ENCODE measurements at regions not wholly inside any gene's neighbourhood (a gene's known extent, or its start where the extent isn't known, plus 50 kb on each side); places are given as distances from the start of the nearest gene placed in this dataset.

- Histone ChIP-seq H4K20me1 (ENCODE audit: insufficient read depth, low read length) (no peaks in the 10 kb centered on the region), H3K9me3 (ENCODE audit: low read length) (no peaks in the 10 kb centered on the region), H3K4me3 (ENCODE audit: low read depth, low read length, poor library complexity, severe bottlenecking) (no peak overlapping the region), H3K4me1 (ENCODE audit: insufficient read depth, low read length, poor library complexity, severe bottlenecking) (no peaks in the 10 kb centered on the region), H3K4me2 (ENCODE audit: low read length) (no peak overlapping the region), H3K27ac (ENCODE audit: low read depth, low read length, poor library complexity, severe bottlenecking) (no peak overlapping the region), H3K79me2 (ENCODE audit: insufficient read depth, low read depth, low read length) (no peaks in the 10 kb centered on the region), H2AFZ (ENCODE audit: low read length) (no peak overlapping the region), H3K36me3 (ENCODE audit: insufficient read depth, low read length) (no peaks in the 10 kb centered on the region), H3K9me2 (ENCODE audit: insufficient read depth, low read length) (no peaks in the 10 kb centered on the region)
- DNase-seq (ENCODE audit: low spot score), result no peak
- no TSS peak for BruUV-seq (replicated peaks)
- TF ChIP-seq EZH2phosphoT487 (IDR thresholded peaks at IDR 0.05; ENCODE audit: borderline replicate concordance, low read depth, low read length), result no peak
- no peak for TF ChIP-seq CTCF (conservative IDR thresholded peaks at IDR 0.05; ENCODE audit: low read length)
- POLR2A ChIA-PET, result no interaction called here
- CTCF ChIA-PET (ENCODE audit: unreplicated experiment), result no interaction called here
- intact Hi-C loops (cut with micrococcal nuclease; ENCODE audit: unreplicated experiment), result no loop called here
Measured at GRCh38 chr13:103291226-103291625, 225.0 kb upstream of the SLC10A2 start.

GRCh38 chr13:103289681-103290080 lies 223.5 kb upstream of the SLC10A2 start:
- no peaks in the 10 kb centered on the region for H3K9me2 ChIP-seq (ENCODE audit: insufficient read depth, low read length)
- H3K4me3 ChIP-seq (ENCODE audit: low read depth, low read length, poor library complexity, severe bottlenecking), result no peak overlapping the region
- H3K9me3 ChIP-seq (ENCODE audit: low read length), result no peaks in the 10 kb centered on the region
- POLR2A ChIA-PET, result interaction anchor here (0.5 to 0.6 kb wide), 2 partner anchors 381 to 1449 kb away, joined by 3 to 4 read pairs; no protein-coding TSS in a partner anchor
- no peak for TF ChIP-seq EZH2phosphoT487 (IDR thresholded peaks at IDR 0.05; ENCODE audit: borderline replicate concordance, low read depth, low read length)
- no peak for TF ChIP-seq CTCF (conservative IDR thresholded peaks at IDR 0.05; ENCODE audit: low read length)
- H4K20me1 ChIP-seq (ENCODE audit: insufficient read depth, low read length), result no peaks in the 10 kb centered on the region
- BruUV-seq (replicated peaks), result no TSS peak
- no peak overlapping the region for H3K27ac ChIP-seq (ENCODE audit: low read depth, low read length, poor library complexity, severe bottlenecking)
- H3K4me2 ChIP-seq (ENCODE audit: low read length), result no peak overlapping the region
- intact Hi-C loops (cut with micrococcal nuclease; ENCODE audit: unreplicated experiment), result no loop called here
- H3K4me1 ChIP-seq (ENCODE audit: insufficient read depth, low read length, poor library complexity, severe bottlenecking), result no peaks in the 10 kb centered on the region
- H2AFZ ChIP-seq (ENCODE audit: low read length), result no peak overlapping the region
- no peaks in the 10 kb centered on the region for H3K79me2 ChIP-seq (ENCODE audit: insufficient read depth, low read depth, low read length)
- CTCF ChIA-PET (ENCODE audit: unreplicated experiment), result no interaction called here
- no peak for DNase-seq (ENCODE audit: low spot score)
- H3K36me3 ChIP-seq (ENCODE audit: insufficient read depth, low read length), result no peaks in the 10 kb centered on the region

- Histone ChIP-seq H3K9me3 (ENCODE audit: low read length) (no peaks in the 10 kb centered on the region), H3K4me2 (ENCODE audit: low read length) (no peak overlapping the region), H3K4me1 (ENCODE audit: insufficient read depth, low read length, poor library complexity, severe bottlenecking) (no peaks in the 10 kb centered on the region), H3K9me2 (ENCODE audit: insufficient read depth, low read length) (no peaks in the 10 kb centered on the region), H3K36me3 (ENCODE audit: insufficient read depth, low read length) (no peaks in the 10 kb centered on the region), H3K27ac (ENCODE audit: low read depth, low read length, poor library complexity, severe bottlenecking) (no peak overlapping the region), H4K20me1 (ENCODE audit: insufficient read depth, low read length) (no peaks in the 10 kb centered on the region), H3K79me2 (ENCODE audit: insufficient read depth, low read depth, low read length) (no peaks in the 10 kb centered on the region), H2AFZ (ENCODE audit: low read length) (no peak overlapping the region), H3K4me3 (ENCODE audit: low read depth, low read length, poor library complexity, severe bottlenecking) (no peak overlapping the region)
- TF ChIP-seq EZH2phosphoT487 (IDR thresholded peaks at IDR 0.05; ENCODE audit: borderline replicate concordance, low read depth, low read length) (no peak), CTCF (conservative IDR thresholded peaks at IDR 0.05; ENCODE audit: low read length) (no peak)
- intact Hi-C loops (cut with micrococcal nuclease; ENCODE audit: unreplicated experiment), result no loop called here
- no TSS peak for BruUV-seq (replicated peaks)
- ChIA-PET POLR2A (no interaction called here), CTCF (ENCODE audit: unreplicated experiment) (no interaction called here)
- no peak for DNase-seq (ENCODE audit: low spot score)
Measured at GRCh38 chr13:103288114-103288513, 221.9 kb upstream of the SLC10A2 start.

Data from OCI-LY7 (cell line).